AG04449 (cell line): ENCODE measurements at regions not wholly inside any gene's neighbourhood (a gene's known extent, or its start where the extent isn't known, plus 50 kb on each side); places are given as distances from the start of the nearest gene placed in this dataset.

Source experiments
- CTCF ChIA-PET: fragments of 350-600 bp; formaldehyde crosslinking; extraction: SDS; loops from one replicate; lab custom pipeline; 2021; ENCODE audit warnings: antibody characterized with exemption; lab: Yijun Ruan, JAX
- POLR2A ChIA-PET: fragments of 400-600, 350-600 bp; formaldehyde crosslinking; extraction: SDS; loops from one replicate; lab custom pipeline; 2020; ENCODE audit warnings: antibody characterized with exemption, inconsistent platforms; lab: Yijun Ruan, JAX
- DNase-seq: peaks from one replicate; pipeline ENCODE4 v3.0.0-alpha.2; 2010; ENCODE audit warnings: low read depth, low spot score
- H3K4me3 ChIP-seq: 2 replicates; pipeline ENCODE4 v1.5.1; 2011; ENCODE audit warnings: low read depth, mild to moderate bottlenecking, control low read depth, low read length
- CTCF ChIP-seq: IDR thresholded peaks from one replicate; pipeline ENCODE4 v1.5.1; 2011; ENCODE audit warnings: mild to moderate bottlenecking, moderate library complexity, low read length, control low read depth, inconsistent platforms; ENCODE audit not compliant: insufficient read depth; ENCODE audit errors: missing control alignments

GRCh38 chr5:114056185-114056538 is 305.7 kb upstream of the KCNN2 start:
- DNase-seq = no peak
- POLR2A ChIA-PET = no interaction called here
- peak overlapping the region; percentile 52 for H3K4me3 ChIP-seq
- no peak for TF ChIP-seq CTCF
- CTCF ChIA-PET = no interaction called here

GRCh38 chr5:114060866-114061265 is 301.0 kb upstream of the KCNN2 start:
- no peak for TF ChIP-seq CTCF
- DNase-seq = no peak
- H3K4me3 ChIP-seq = no peak overlapping the region
- CTCF ChIA-PET = no interaction called here
- POLR2A ChIA-PET = no interaction called here

- no peak for DNase-seq
- POLR2A ChIA-PET = no interaction called here
- CTCF ChIA-PET = interaction anchor here (0.8 to 2.1 kb wide), 2 partner anchors 387 to 388 kb away, joined by 3 to 10 read pairs; no protein-coding TSS in a partner anchor
Observed at GRCh38 chr5:114062932-114063867, 298.7 kb upstream of the KCNN2 start.

GRCh38 chr5:114065912-114066311 is 296.0 kb upstream of the KCNN2 start:
- DNase-seq = no peak
- no peak for TF ChIP-seq CTCF
- ChIA-PET POLR2A (no interaction called here), CTCF (interaction anchor here (0.7 to 1.3 kb wide), 5 partner anchors 8 to 292 kb away, joined by 3 read pairs; no protein-coding TSS in a partner anchor)
- H3K4me3 ChIP-seq = no peak overlapping the region

More at GRCh38 chr5:114062932-114063867, 298.7 kb upstream of the KCNN2 start:
- TF ChIP-seq CTCF = peak; percentile 19
- no peak overlapping the region for H3K4me3 ChIP-seq

DNA sequence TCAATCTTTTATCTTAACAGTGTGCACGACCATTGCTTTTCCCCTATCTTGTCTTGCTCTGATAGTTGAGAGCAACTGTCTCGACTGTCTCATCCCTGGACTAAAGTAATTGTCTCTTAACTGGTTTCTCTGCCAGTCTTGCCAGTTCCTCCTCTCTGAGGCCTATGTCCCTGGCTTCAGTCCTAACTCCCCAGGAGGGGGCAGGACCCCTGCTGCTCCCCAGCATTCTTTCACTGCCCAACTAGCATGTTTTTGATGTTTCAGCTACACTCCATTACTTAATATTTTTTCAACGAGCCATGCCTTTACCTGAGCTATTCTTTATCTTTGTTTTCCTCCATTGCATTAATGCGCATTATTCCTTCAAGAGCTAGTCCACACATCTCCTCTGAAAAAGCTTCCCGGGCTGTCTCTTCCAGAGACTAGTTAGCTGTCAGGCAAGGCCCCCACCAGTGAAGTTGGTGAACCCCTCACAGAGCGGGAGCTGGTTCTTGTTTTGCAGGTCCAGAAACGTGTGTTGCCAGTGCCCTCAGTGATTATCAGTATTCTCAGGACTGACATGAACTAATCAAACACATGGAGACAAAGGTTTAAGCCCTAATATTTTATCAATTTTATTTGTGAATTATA is 291.7 kb upstream of the KCNN2 start:
- no peak overlapping the region for H3K4me3 ChIP-seq
- POLR2A ChIA-PET = no interaction called here
- DNase-seq = no peak
- TF ChIP-seq CTCF = no peak
- CTCF ChIA-PET = interaction anchor here (0.9 kb wide), 1 partner anchor 277 kb away, joined by 3 read pairs; no protein-coding TSS in a partner anchor

- ChIA-PET CTCF (interaction anchor here (1.5 to 2.3 kb wide), 2 partner anchors 22 to 361 kb away, joined by 4 to 7 read pairs; no protein-coding TSS in a partner anchor), POLR2A (no interaction called here)
- no peak for TF ChIP-seq CTCF
Observed at GRCh38 chr5:114089259-114089658, 272.6 kb upstream of the KCNN2 start.

More at GRCh38 chr5:114089259-114089658, 272.6 kb upstream of the KCNN2 start:
- no peak overlapping the region for H3K4me3 ChIP-seq
- DNase-seq = no peak
